ENCODE measurements at regions not wholly inside any gene's neighbourhood (a gene's known extent, or its start where the extent isn't known, plus 50 kb on each side); places are given as distances from the start of the nearest gene placed in this dataset.
A peak's percentile ranks its signal among the peaks of the same experiment; 100 is the strongest.

- POLR2A ChIA-PET: no interaction called here
- CTCF ChIA-PET: interaction anchor here (1.0 to 1.1 kb wide), 2 partner anchors 10 to 36 kb away, joined by 3 to 4 read pairs; no protein-coding TSS in a partner anchor
- DNase-seq (ENCODE audit: extremely low spot score): no peak
- TF ChIP-seq CTCF (IDR thresholded peaks at IDR 0.05; ENCODE audit: control extremely low read depth, extremely low read depth, low read depth, missing control alignments): no peak
Observed at GRCh38 chr6:95767897-95768463, 190.6 kb downstream of the MANEA start.

GRCh38 chr6:95768539-95768938 is 191.2 kb downstream of the MANEA start:
- ChIA-PET POLR2A (no interaction called here), CTCF (no interaction called here)
- peak; percentile 12 for TF ChIP-seq CTCF (IDR thresholded peaks at IDR 0.05; ENCODE audit: control extremely low read depth, extremely low read depth, low read depth, missing control alignments)
- no peak for DNase-seq (ENCODE audit: extremely low spot score)

- no peak for DNase-seq (ENCODE audit: extremely low spot score)
- no peak for TF ChIP-seq CTCF (IDR thresholded peaks at IDR 0.05; ENCODE audit: control extremely low read depth, extremely low read depth, low read depth, missing control alignments)
- POLR2A ChIA-PET: no interaction called here
- CTCF ChIA-PET: interaction anchor here (1.0 kb wide), 1 partner anchor 10 kb away, joined by 4 read pairs; no protein-coding TSS in a partner anchor
Observed at GRCh38 chr6:95777338-95777737, 200.0 kb downstream of the MANEA start.

GRCh38 chr6:95780037-95780436 is 202.7 kb downstream of the MANEA start:
- CTCF ChIA-PET: no interaction called here
- no peak for DNase-seq (ENCODE audit: extremely low spot score)
- POLR2A ChIA-PET: no interaction called here
- no peak for TF ChIP-seq CTCF (IDR thresholded peaks at IDR 0.05; ENCODE audit: control extremely low read depth, extremely low read depth, low read depth, missing control alignments)

GRCh38 chr6:95784019-95784418 is 206.7 kb downstream of the MANEA start:
- ChIA-PET POLR2A (no interaction called here), CTCF (no interaction called here)
- DNase-seq (ENCODE audit: extremely low spot score): no peak
- TF ChIP-seq CTCF (IDR thresholded peaks at IDR 0.05; ENCODE audit: control extremely low read depth, extremely low read depth, low read depth, missing control alignments): no peak

GRCh38 chr6:95784869-95785268 is 207.5 kb downstream of the MANEA start:
- DNase-seq (ENCODE audit: extremely low spot score): no peak
- TF ChIP-seq CTCF (IDR thresholded peaks at IDR 0.05; ENCODE audit: control extremely low read depth, extremely low read depth, low read depth, missing control alignments): no peak
- CTCF ChIA-PET: no interaction called here
- POLR2A ChIA-PET: no interaction called here

GRCh38 chr6:95785785-95786184 is 208.4 kb downstream of the MANEA start:
- ChIA-PET POLR2A (no interaction called here), CTCF (no interaction called here)
- no peak for DNase-seq (ENCODE audit: extremely low spot score)
- no peak for TF ChIP-seq CTCF (IDR thresholded peaks at IDR 0.05; ENCODE audit: control extremely low read depth, extremely low read depth, low read depth, missing control alignments)
